ENCODE measurements at regions not wholly inside any gene's neighbourhood (a gene's known extent, or its start where the extent isn't known, plus 50 kb on each side); places are given as distances from the start of the nearest gene placed in this dataset.

- intact Hi-C loops (cut with micrococcal nuclease; ENCODE audit: unreplicated experiment): no loop called here
- no TSS peak for BruUV-seq (replicated peaks)
- POLR2A ChIA-PET (ENCODE audit: low non-redundant PET): no interaction called here
- CTCF ChIA-PET: no interaction called here
- DNase-seq (ENCODE audit: low spot score): no peak
- Histone ChIP-seq H3K4me3 (ENCODE audit: low read depth, low read length, poor library complexity, severe bottlenecking) (no peak overlapping the region), H3K27me3 (replicated peaks; ENCODE audit: insufficient read depth, low read depth, low read length, poor library complexity) (no peaks in the 10 kb centered on the region), H3K9me3 (ENCODE audit: low read depth, low read length, poor library complexity, severe bottlenecking) (no peaks in the 10 kb centered on the region), H3K4me1 (ENCODE audit: insufficient read depth, low read length, poor library complexity, severe bottlenecking) (no peaks in the 10 kb centered on the region), H3K27ac (ENCODE audit: low read depth, low read length, poor library complexity, severe bottlenecking) (no peak overlapping the region), H3K36me3 (ENCODE audit: insufficient read depth, low read length, poor library complexity, severe bottlenecking) (no peaks in the 10 kb centered on the region)
- TF ChIP-seq CTCF (conservative IDR thresholded peaks at IDR 0.05; ENCODE audit: low read depth, low read length) (no peak), EZH2 (IDR thresholded peaks at IDR 0.05; ENCODE audit: borderline replicate concordance, low read depth, low read length, poor library complexity, severe bottlenecking) (no peak)
These were observed 169.5 kb downstream of the DIPK2A start for GRCh38 chr3:144141074-144141473.

GRCh38 chr3:144141496-144141895 is 169.9 kb downstream of the DIPK2A start:
- no peak for DNase-seq (ENCODE audit: low spot score)
- ChIA-PET CTCF (no interaction called here), POLR2A (ENCODE audit: low non-redundant PET) (no interaction called here)
- Histone ChIP-seq H3K27ac (ENCODE audit: low read depth, low read length, poor library complexity, severe bottlenecking) (no peak overlapping the region), H3K27me3 (replicated peaks; ENCODE audit: insufficient read depth, low read depth, low read length, poor library complexity) (no peaks in the 10 kb centered on the region), H3K4me1 (ENCODE audit: insufficient read depth, low read length, poor library complexity, severe bottlenecking) (no peaks in the 10 kb centered on the region), H3K9me3 (ENCODE audit: low read depth, low read length, poor library complexity, severe bottlenecking) (no peaks in the 10 kb centered on the region), H3K36me3 (ENCODE audit: insufficient read depth, low read length, poor library complexity, severe bottlenecking) (no peaks in the 10 kb centered on the region), H3K4me3 (ENCODE audit: low read depth, low read length, poor library complexity, severe bottlenecking) (no peak overlapping the region)
- no TSS peak for BruUV-seq (replicated peaks)
- no peak for TF ChIP-seq EZH2 (IDR thresholded peaks at IDR 0.05; ENCODE audit: borderline replicate concordance, low read depth, low read length, poor library complexity, severe bottlenecking)
- TF ChIP-seq CTCF (conservative IDR thresholded peaks at IDR 0.05; ENCODE audit: low read depth, low read length): no peak
- intact Hi-C loops (cut with micrococcal nuclease; ENCODE audit: unreplicated experiment): no loop called here

- no peak overlapping the region for H3K27ac ChIP-seq (ENCODE audit: low read depth, low read length, poor library complexity, severe bottlenecking)
- H3K27me3 ChIP-seq (replicated peaks; ENCODE audit: insufficient read depth, low read depth, low read length, poor library complexity): no peaks in the 10 kb centered on the region
- H3K36me3 ChIP-seq (ENCODE audit: insufficient read depth, low read length, poor library complexity, severe bottlenecking): no peaks in the 10 kb centered on the region
- intact Hi-C loops (cut with micrococcal nuclease; ENCODE audit: unreplicated experiment): no loop called here
- no TSS peak for BruUV-seq (replicated peaks)
- POLR2A ChIA-PET (ENCODE audit: low non-redundant PET): no interaction called here
- CTCF ChIA-PET: no interaction called here
- no peaks in the 10 kb centered on the region for H3K4me1 ChIP-seq (ENCODE audit: insufficient read depth, low read length, poor library complexity, severe bottlenecking)
- H3K4me3 ChIP-seq (ENCODE audit: low read depth, low read length, poor library complexity, severe bottlenecking): no peak overlapping the region
- H3K9me3 ChIP-seq (ENCODE audit: low read depth, low read length, poor library complexity, severe bottlenecking): no peaks in the 10 kb centered on the region
- TF ChIP-seq EZH2 (IDR thresholded peaks at IDR 0.05; ENCODE audit: borderline replicate concordance, low read depth, low read length, poor library complexity, severe bottlenecking) (no peak), CTCF (conservative IDR thresholded peaks at IDR 0.05; ENCODE audit: low read depth, low read length) (no peak)
- DNase-seq (ENCODE audit: low spot score): no peak
These were observed 170.7 kb downstream of the DIPK2A start for GRCh38 chr3:144142151-144142840.

All from A673 (cell line).